ENCODE measurements at regions not wholly inside any gene's neighbourhood (a gene's known extent, or its start where the extent isn't known, plus 50 kb on each side); places are given as distances from the start of the nearest gene placed in this dataset.

- Histone ChIP-seq H3K27me3 (no peaks in the 10 kb centered on the region), H3K4me3 (peak overlapping the region; percentile 37), H3K36me3 (no peaks in the 10 kb centered on the region), H3K9me3 (replicated peaks) (no peaks in the 10 kb centered on the region), H3K4me1 (0 out of 2 replicates have a peak, but pooled peaks cover 3% of the 10 kb centered on the region), H3K27ac (no peak overlapping the region)
- peak in 1 of 2 experiments; percentile 25 for DNase-seq
These were observed 54.9 kb upstream of the DPYSL4 start for GRCh38 chr10:132131581-132132420.

- H3K36me3 ChIP-seq: no peaks in the 10 kb centered on the region
- no peak overlapping the region for H3K27ac ChIP-seq
- 0 out of 2 replicates have a peak, but pooled peaks cover 3% of the 10 kb centered on the region for H3K4me1 ChIP-seq
- peak overlapping the region; percentile 37 for H3K4me3 ChIP-seq
- peak; percentile 62 to 71 for DNase-seq
- no peaks in the 10 kb centered on the region for H3K27me3 ChIP-seq
- H3K9me3 ChIP-seq (replicated peaks): no peaks in the 10 kb centered on the region
These were observed 54.3 kb upstream of the DPYSL4 start for GRCh38 chr10:132132421-132132841.

- H3K27me3 ChIP-seq: no peaks in the 10 kb centered on the region
- H3K9me3 ChIP-seq (replicated peaks): no peaks in the 10 kb centered on the region
- H3K36me3 ChIP-seq: no peaks in the 10 kb centered on the region
- 0 out of 2 replicates have a peak, but pooled peaks cover 3% of the 10 kb centered on the region for H3K4me1 ChIP-seq
- no peak for DNase-seq
- H3K27ac ChIP-seq: no peak overlapping the region
- no peak overlapping the region for H3K4me3 ChIP-seq
These were observed 53.7 kb upstream of the DPYSL4 start for GRCh38 chr10:132133005-132133404.

- Histone ChIP-seq H3K4me3 (no peak overlapping the region), H3K4me1 (0 out of 2 replicates have a peak, but pooled peaks cover 3% of the 10 kb centered on the region), H3K27me3 (no peaks in the 10 kb centered on the region), H3K9me3 (replicated peaks) (no peaks in the 10 kb centered on the region), H3K36me3 (no peaks in the 10 kb centered on the region), H3K27ac (no peak overlapping the region)
- no peak for DNase-seq
These were observed 53.1 kb upstream of the DPYSL4 start for GRCh38 chr10:132133449-132134240.

- no peak for DNase-seq
- no peaks in the 10 kb centered on the region for H3K27me3 ChIP-seq
- H3K4me3 ChIP-seq: no peak overlapping the region
- H3K4me1 ChIP-seq: 0 out of 2 replicates have a peak, but pooled peaks cover 3% of the 10 kb centered on the region
- no peak overlapping the region for H3K27ac ChIP-seq
- H3K36me3 ChIP-seq: no peaks in the 10 kb centered on the region
- H3K9me3 ChIP-seq (replicated peaks): no peaks in the 10 kb centered on the region
These were observed 52.3 kb upstream of the DPYSL4 start for GRCh38 chr10:132134241-132135052.

- Histone ChIP-seq H3K4me3 (no peak overlapping the region), H3K27me3 (no peaks in the 10 kb centered on the region), H3K9me3 (replicated peaks) (no peaks in the 10 kb centered on the region), H3K36me3 (no peaks in the 10 kb centered on the region), H3K4me1 (0 out of 2 replicates have a peak, but pooled peaks cover 3% of the 10 kb centered on the region), H3K27ac (no peak overlapping the region)
- no peak for DNase-seq
These were observed 51.5 kb upstream of the DPYSL4 start for GRCh38 chr10:132135053-132135872.

GRCh38 chr10:132136097-132136521 lies 50.6 kb upstream of the DPYSL4 start:
- no peak for DNase-seq
- no peak overlapping the region for H3K4me3 ChIP-seq
- no peaks in the 10 kb centered on the region for H3K9me3 ChIP-seq (replicated peaks)
- 0 out of 2 replicates have a peak, but pooled peaks cover 3% of the 10 kb centered on the region for H3K4me1 ChIP-seq
- H3K36me3 ChIP-seq: no peaks in the 10 kb centered on the region
- H3K27me3 ChIP-seq: no peaks in the 10 kb centered on the region
- H3K27ac ChIP-seq: no peak overlapping the region

- H3K27me3 ChIP-seq: no peaks in the 10 kb centered on the region
- H3K36me3 ChIP-seq: no peaks in the 10 kb centered on the region
- DNase-seq: no peak
- H3K4me3 ChIP-seq: no peak overlapping the region
- H3K9me3 ChIP-seq (replicated peaks): no peaks in the 10 kb centered on the region
- 0 out of 2 replicates have a peak, but pooled peaks cover 3% of the 10 kb centered on the region for H3K4me1 ChIP-seq
- no peak overlapping the region for H3K27ac ChIP-seq
These were observed 50.1 kb upstream of the DPYSL4 start for GRCh38 chr10:132136689-132137088.

Data from SJCRH30 (cell line).